HCT116 (cell line): ENCODE measurements at regions not wholly inside any gene's neighbourhood (a gene's known extent, or its start where the extent isn't known, plus 50 kb on each side); places are given as distances from the start of the nearest gene placed in this dataset.

Experiments used
- ATAC-seq: fragments of 200-7000 bp; cut with Tn5 transposase; 2 replicates; pipeline ENCODE4 v1.9.1; 2020; ENCODE audit warnings: mild to moderate bottlenecking, moderate library complexity
- BruUV-seq: library from RNA; stranded (reverse); fragments of 400-500 nt; replicated peaks from 2 replicates; lab custom pipeline; 2021; lab: Mats Ljungman, UMichigan
- CTCF ChIA-PET: fragments of 300-600 bp; sonication (Branson Sonifier 250); formaldehyde crosslinking; loops from one replicate; lab custom pipeline; 2021; ENCODE audit warnings: antibody characterized with exemption; lab: Charles Lee
- POLR2A ChIA-PET: fragments of 300-600, 350-600 bp; sonication (Branson Sonifier 250); formaldehyde crosslinking; loops from one replicate; lab custom pipeline; 2021; ENCODE audit warnings: antibody characterized with exemption; lab: Charles Lee
- RAD21 ChIA-PET, 2 experiments: fragments of 300-600 bp; sonication (Branson Sonifier 250); formaldehyde crosslinking; loops; one replicate each; lab custom pipeline; 2023; ENCODE audit warnings: low total read pairs in 2 of 2; ENCODE audit not compliant: uncharacterized antibody in 2 of 2, unreplicated experiment in 2 of 2, low non-redundant PET in 1 of 2; lab: Charles Lee
- DNase-seq: peaks from one replicate; pipeline ENCODE4 v3.0.0-alpha.2; 2010; ENCODE audit warnings: low read depth, low spot score
- H2AFZ ChIP-seq: fragments of 200-600 bp; shearing (Covaris generic), sonication (generic); 2 replicates; pipeline ENCODE4 v1.6.1; 2017; ENCODE audit warnings: low read depth, mixed run types, mixed read lengths, antibody characterized with exemption, low read length; ENCODE audit not compliant: poor library complexity, severe bottlenecking
- H3K27ac ChIP-seq: 2 replicates; pipeline ENCODE4 v1.5.1; 2012; ENCODE audit warnings: low read depth, low read length
- H3K27me3 ChIP-seq: fragments of 200-600 bp; sonication (generic); 2 replicates; pipeline ENCODE4 v1.6.1; 2016; ENCODE audit warnings: mixed run types, low read length, mixed read lengths; ENCODE audit not compliant: insufficient read depth
- H3K36me3 ChIP-seq, 2 experiments: fragments of 200-500 bp in 1 of 2; fragments of 200-600 bp in 1 of 2; sonication (Bioruptor generic) in 1 of 2; sonication (generic) in 1 of 2; 2 replicates each; pipeline versions ENCODE4 v1.5.1 to v1.6.1; 2014 to 2016; ENCODE audit warnings: low read length in 2 of 2, inconsistent platforms in 1 of 2, mixed read lengths in 1 of 2, mixed run types in 1 of 2; ENCODE audit not compliant: insufficient read depth in 2 of 2, control insufficient read depth in 1 of 2
- H3K4me1 ChIP-seq, 2 experiments: fragments of 200-600 bp in 1 of 2; sonication (generic) in 1 of 2; 2 replicates each; pipeline versions ENCODE4 v1.5.1 to v1.6.1; 2012 to 2017; ENCODE audit warnings: low read length in 2 of 2, inconsistent platforms in 1 of 2, mild to moderate bottlenecking in 1 of 2, mixed read lengths in 1 of 2, mixed run types in 1 of 2, moderate library complexity in 1 of 2; ENCODE audit not compliant: insufficient read depth in 2 of 2, control insufficient read depth in 1 of 2
- H3K4me2 ChIP-seq: fragments of 200-600 bp; sonication (generic); 2 replicates; pipeline ENCODE4 v1.6.1; 2017; ENCODE audit warnings: mixed run types, low read length, mixed read lengths
- H3K4me3 ChIP-seq, 2 experiments: fragments of 200-600 bp in 1 of 2; sonication (generic) in 1 of 2; replicated peaks in 1 of 2; 2 replicates each; pipeline ENCODE4 v1.5.1; 2011 to 2016; ENCODE audit warnings: low read length in 2 of 2, control low read depth in 1 of 2, low read depth in 1 of 2, mild to moderate bottlenecking in 1 of 2, mixed read lengths in 1 of 2, mixed run types in 1 of 2
- H3K79me2 ChIP-seq: fragments of 200-600 bp; sonication (generic); 2 replicates; pipeline ENCODE4 v1.6.1; 2017; ENCODE audit warnings: mild to moderate bottlenecking, mixed run types, low read length, moderate library complexity, mixed read lengths; ENCODE audit not compliant: insufficient read depth
- H3K9ac ChIP-seq: fragments of 200-600 bp; sonication (generic); 2 replicates; pipeline ENCODE4 v1.6.1; 2016; ENCODE audit warnings: low read length, mixed read lengths
- H3K9me2 ChIP-seq: fragments of 200-600 bp; sonication (generic), shearing (Covaris generic); 2 replicates; pipeline ENCODE4 v1.6.1; 2017; ENCODE audit warnings: mixed run types, mild to moderate bottlenecking, moderate library complexity; ENCODE audit not compliant: insufficient read depth
- H3K9me3 ChIP-seq, 2 experiments: fragments of 200-500 bp in 1 of 2; fragments of 200-600 bp in 1 of 2; sonication (Bioruptor generic) in 1 of 2; sonication (generic) in 1 of 2; 2 replicates each; pipeline ENCODE4 v1.6.1; 2014 to 2017; ENCODE audit warnings: low read length in 2 of 2, mixed read lengths in 2 of 2, inconsistent platforms in 1 of 2, low read depth in 1 of 2, mild to moderate bottlenecking in 1 of 2, mixed run types in 1 of 2, moderate library complexity in 1 of 2; ENCODE audit not compliant: control insufficient read depth in 1 of 2, insufficient read depth in 1 of 2
- H4K20me1 ChIP-seq: fragments of 200-600 bp; sonication (generic), shearing (Covaris generic); 2 replicates; pipeline ENCODE4 v1.6.1; 2017; ENCODE audit warnings: mixed run types, mild to moderate bottlenecking, moderate library complexity; ENCODE audit not compliant: insufficient read depth
- CBX3 ChIP-seq: IDR thresholded peaks from 2 replicates; pipeline ENCODE4 v1.6.1; 2012; ENCODE audit warnings: low read depth
- POLR2A ChIP-seq: IDR thresholded peaks from 2 replicates; pipeline ENCODE4 v1.7.0; 2011; ENCODE audit warnings: borderline replicate concordance; ENCODE audit not compliant: insufficient read depth, insufficient read length; ENCODE audit errors: extremely low read depth
- SIN3A ChIP-seq: IDR thresholded peaks from 2 replicates; pipeline ENCODE4 v1.6.1; 2012; ENCODE audit warnings: low read depth
- TCF7L2 ChIP-seq: IDR thresholded peaks from 2 replicates; pipeline ENCODE4 v1.7.0; 2011; ENCODE audit warnings: borderline replicate concordance, inconsistent platforms; ENCODE audit not compliant: insufficient read depth, insufficient read length; ENCODE audit errors: extremely low read depth
- ZBTB33 ChIP-seq: IDR thresholded peaks from 2 replicates; pipeline ENCODE4 v1.6.1; 2011; ENCODE audit warnings: mild to moderate bottlenecking, low read length, moderate library complexity; ENCODE audit not compliant: insufficient replicate concordance; ENCODE audit errors: extremely low read depth
- intact Hi-C: fragments of 100-400 bp; cut with micrococcal nuclease; formaldehyde crosslinking; loops from 2 replicates; pipeline ENCODE4 v1.10.0; 2022
- TF ChIP-seq, protein P1 (sequence below): IDR thresholded peaks from 2 replicates; pipeline ENCODE4 v1.6.1; 2012

GRCh38 chr6:27667657-27668441, 194.9 kb upstream of the ZNF184 start:
- H2AFZ ChIP-seq = peak overlapping the region; percentile 67
- H3K36me3 ChIP-seq = no peaks in the 10 kb centered on the region
- H3K27ac ChIP-seq = no peak overlapping the region
- ATAC-seq = no peak
- RAD21 ChIA-PET = no interaction called here
- H3K9me2 ChIP-seq = no peaks in the 10 kb centered on the region
- H3K9ac ChIP-seq = no peak overlapping the region
- TF ChIP-seq POLR2A = no peak
- TF ChIP-seq, protein P1, sequence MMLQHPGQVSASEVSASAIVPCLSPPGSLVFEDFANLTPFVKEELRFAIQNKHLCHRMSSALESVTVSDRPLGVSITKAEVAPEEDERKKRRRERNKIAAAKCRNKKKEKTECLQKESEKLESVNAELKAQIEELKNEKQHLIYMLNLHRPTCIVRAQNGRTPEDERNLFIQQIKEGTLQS = no peak
- TF ChIP-seq SIN3A = no peak
- TF ChIP-seq CBX3 = no peak
- no peak for TF ChIP-seq ZBTB33
- TF ChIP-seq TCF7L2 = no peak
- TF ChIP-seq, all 23 proteins: peak for 0
- POLR2A ChIA-PET = no interaction called here
- no peaks in the 10 kb centered on the region for H4K20me1 ChIP-seq
- DNase-seq = no peak
- CTCF ChIA-PET = no interaction called here
- H3K27me3 ChIP-seq = no peaks in the 10 kb centered on the region
- H3K4me1 ChIP-seq = peaks cover 14 to 51% of the 10 kb centered on the region in 2 experiments; a peak in 3 of 4 replicates
- peak overlapping the region; percentile 38 for H3K4me2 ChIP-seq
- BruUV-seq = no TSS peak
- intact Hi-C loops = no loop called here
- H3K4me3 ChIP-seq = no peak overlapping the region
- H3K79me2 ChIP-seq = no peaks in the 10 kb centered on the region
- H3K9me3 ChIP-seq = no peaks in the 10 kb centered on the region
